ENCODE measurements at regions not wholly inside any gene's neighbourhood (a gene's known extent, or its start where the extent isn't known, plus 50 kb on each side); places are given as distances from the start of the nearest gene placed in this dataset.

DNA sequence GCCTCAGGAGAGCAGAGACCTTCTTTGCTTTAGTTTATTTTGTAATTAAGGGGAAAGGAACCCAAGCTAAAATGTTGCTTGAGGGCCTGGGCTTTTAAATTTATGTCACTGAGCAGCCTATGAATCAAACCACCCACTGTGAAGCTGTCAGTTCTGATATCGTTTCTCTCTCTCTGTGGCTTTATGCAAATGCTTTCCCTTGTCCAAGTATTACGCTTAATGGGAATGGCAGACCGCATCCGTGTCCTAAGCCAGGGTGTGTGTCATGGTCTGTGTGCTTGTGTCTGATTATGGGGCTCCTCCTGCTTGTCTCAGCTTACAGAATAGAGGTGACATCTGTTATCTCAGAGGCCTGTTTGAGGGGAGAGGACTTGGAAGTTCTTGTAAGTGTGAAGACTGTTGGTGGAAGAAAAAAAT, 82.4 kb downstream of the EBLN2 start (continued):
- TF ChIP-seq JUN (IDR thresholded peaks at IDR 0.05; ENCODE audit: borderline replicate concordance, low read depth, low read length) (peak; percentile 67; the same call in 1 of the 2 replicates), JUN (CRISPR knock-in tag; IDR thresholded peaks at IDR 0.05; ENCODE audit: borderline replicate concordance) (no peak), ARNT (IDR thresholded peaks at IDR 0.05) (0 out of 4 replicates have a peak, but pooled peaks have one; percentile 38 to 43), MBD2 (IDR thresholded peaks at IDR 0.05; ENCODE audit: borderline replicate concordance, low read depth) (peak; percentile 65), NEUROD1 (IDR thresholded peaks at IDR 0.05; ENCODE audit: borderline replicate concordance, low read depth, low read length, partially characterized antibody) (peak; percentile 9), ZNF57 (CRISPR knock-in tag; IDR thresholded peaks at IDR 0.05) (no peak), PHB2 (IDR thresholded peaks at IDR 0.05; ENCODE audit: low read depth) (peak; percentile 66; the same call in 1 of the 2 replicates), CBX3 (IDR thresholded peaks at IDR 0.05; ENCODE audit: borderline replicate concordance in 1 of 2, low read length in 2 of 2) (peak in 1 of 2 experiments; percentile 50; a peak in 1 of 3 replicates), PML (IDR thresholded peaks at IDR 0.05; ENCODE audit: low read length) (peak; percentile 92), BRD4 (IDR thresholded peaks at IDR 0.05) (no peak), GATA2 (CRISPR knock-in tag; IDR thresholded peaks at IDR 0.05) (peak; percentile 88), L3MBTL2 (IDR thresholded peaks at IDR 0.05) (peak; percentile 80), NR3C1 (CRISPR knock-in tag; IDR thresholded peaks at IDR 0.05) (no peak), ATF7 (IDR thresholded peaks at IDR 0.05) (peak; percentile 70), ZNF41 (CRISPR knock-in tag; conservative IDR thresholded peaks at IDR 0.05) (no peak), HDAC3 (IDR thresholded peaks at IDR 0.05; ENCODE audit: borderline replicate concordance, partially characterized antibody) (peak; percentile 82), TCF3 (CRISPR knock-in tag; IDR thresholded peaks at IDR 0.05) (peak; percentile 97)
- TF ChIP-seq, protein P1, sequence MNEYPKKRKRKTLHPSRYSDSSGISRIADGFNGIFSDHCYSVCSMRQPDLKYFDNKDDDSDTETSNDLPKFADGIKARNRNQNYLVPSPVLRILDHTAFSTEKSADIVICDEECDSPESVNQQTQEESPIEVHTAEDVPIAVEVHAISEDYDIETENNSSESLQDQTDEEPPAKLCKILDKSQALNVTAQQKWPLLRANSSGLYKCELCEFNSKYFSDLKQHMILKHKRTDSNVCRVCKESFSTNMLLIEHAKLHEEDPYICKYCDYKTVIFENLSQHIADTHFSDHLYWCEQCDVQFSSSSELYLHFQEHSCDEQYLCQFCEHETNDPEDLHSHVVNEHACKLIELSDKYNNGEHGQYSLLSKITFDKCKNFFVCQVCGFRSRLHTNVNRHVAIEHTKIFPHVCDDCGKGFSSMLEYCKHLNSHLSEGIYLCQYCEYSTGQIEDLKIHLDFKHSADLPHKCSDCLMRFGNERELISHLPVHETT (CRISPR knock-in tag; conservative IDR thresholded peaks at IDR 0.05 in 1 of 2, IDR thresholded peaks at IDR 0.05 in 1 of 2) = peak in 1 of 2 experiments; percentile 37; a peak in 1 of 4 replicates
- TF ChIP-seq, protein P2, sequence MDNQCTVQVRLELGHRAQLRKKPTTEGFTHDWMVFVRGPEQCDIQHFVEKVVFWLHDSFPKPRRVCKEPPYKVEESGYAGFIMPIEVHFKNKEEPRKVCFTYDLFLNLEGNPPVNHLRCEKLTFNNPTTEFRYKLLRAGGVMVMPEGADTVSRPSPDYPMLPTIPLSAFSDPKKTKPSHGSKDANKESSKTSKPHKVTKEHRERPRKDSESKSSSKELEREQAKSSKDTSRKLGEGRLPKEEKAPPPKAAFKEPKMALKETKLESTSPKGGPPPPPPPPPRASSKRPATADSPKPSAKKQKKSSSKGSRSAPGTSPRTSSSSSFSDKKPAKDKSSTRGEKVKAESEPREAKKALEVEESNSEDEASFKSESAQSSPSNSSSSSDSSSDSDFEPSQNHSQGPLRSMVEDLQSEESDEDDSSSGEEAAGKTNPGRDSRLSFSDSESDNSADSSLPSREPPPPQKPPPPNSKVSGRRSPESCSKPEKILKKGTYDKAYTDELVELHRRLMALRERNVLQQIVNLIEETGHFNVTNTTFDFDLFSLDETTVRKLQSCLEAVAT (IDR thresholded peaks at IDR 0.05) = peak in 1 of 2 experiments; percentile 81; a peak in 2 of 4 replicates
- TF ChIP-seq, protein P3, sequence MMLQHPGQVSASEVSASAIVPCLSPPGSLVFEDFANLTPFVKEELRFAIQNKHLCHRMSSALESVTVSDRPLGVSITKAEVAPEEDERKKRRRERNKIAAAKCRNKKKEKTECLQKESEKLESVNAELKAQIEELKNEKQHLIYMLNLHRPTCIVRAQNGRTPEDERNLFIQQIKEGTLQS (IDR thresholded peaks at IDR 0.05) = peak; percentile 76
- TF ChIP-seq, protein P3 (CRISPR knock-in tag; conservative IDR thresholded peaks at IDR 0.05) = no peak; the same call in 1 of the 2 replicates
- TF ChIP-seq, protein P4, sequence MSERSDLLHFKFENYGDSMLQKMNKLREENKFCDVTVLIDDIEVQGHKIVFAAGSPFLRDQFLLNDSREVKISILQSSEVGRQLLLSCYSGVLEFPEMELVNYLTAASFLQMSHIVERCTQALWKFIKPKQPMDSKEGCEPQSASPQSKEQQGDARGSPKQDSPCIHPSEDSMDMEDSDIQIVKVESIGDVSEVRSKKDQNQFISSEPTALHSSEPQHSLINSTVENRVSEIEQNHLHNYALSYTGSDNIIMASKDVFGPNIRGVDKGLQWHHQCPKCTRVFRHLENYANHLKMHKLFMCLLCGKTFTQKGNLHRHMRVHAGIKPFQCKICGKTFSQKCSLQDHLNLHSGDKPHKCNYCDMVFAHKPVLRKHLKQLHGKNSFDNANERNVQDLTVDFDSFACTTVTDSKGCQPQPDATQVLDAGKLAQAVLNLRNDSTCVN (CRISPR knock-in tag; IDR thresholded peaks at IDR 0.05) = no peak

Data from K562 (cell line).